ENCODE measurements at regions not wholly inside any gene's neighbourhood (a gene's known extent, or its start where the extent isn't known, plus 50 kb on each side); places are given as distances from the start of the nearest gene placed in this dataset.

DNA sequence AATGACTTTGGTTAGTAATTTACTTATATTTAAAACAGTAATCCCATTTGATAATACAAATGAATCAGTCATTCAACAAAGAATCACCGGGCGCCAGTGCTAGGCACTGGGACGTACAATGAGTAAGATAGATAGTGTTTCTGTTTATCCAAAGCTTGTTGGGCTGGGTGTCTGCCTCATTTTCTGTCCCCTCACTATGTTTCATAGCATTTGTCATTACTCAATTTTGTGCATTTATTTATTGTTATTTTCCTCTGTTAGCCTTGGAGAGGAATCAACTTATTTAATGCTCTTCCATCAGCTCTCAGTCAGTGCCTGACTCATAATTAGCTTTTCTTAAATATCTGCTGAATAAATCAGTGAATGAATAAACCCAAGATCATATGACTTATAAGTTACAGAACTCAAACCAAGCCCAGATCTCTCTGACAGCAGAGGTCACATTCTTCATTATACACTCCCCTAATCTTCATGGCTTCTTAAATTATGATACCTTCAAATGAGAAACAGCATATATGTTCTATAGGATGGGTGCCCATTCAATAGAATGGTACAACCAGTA, 86.2 kb downstream of the TSPAN8 start:
- no peak for DNase-seq (ENCODE audit: low spot score)

DNA sequence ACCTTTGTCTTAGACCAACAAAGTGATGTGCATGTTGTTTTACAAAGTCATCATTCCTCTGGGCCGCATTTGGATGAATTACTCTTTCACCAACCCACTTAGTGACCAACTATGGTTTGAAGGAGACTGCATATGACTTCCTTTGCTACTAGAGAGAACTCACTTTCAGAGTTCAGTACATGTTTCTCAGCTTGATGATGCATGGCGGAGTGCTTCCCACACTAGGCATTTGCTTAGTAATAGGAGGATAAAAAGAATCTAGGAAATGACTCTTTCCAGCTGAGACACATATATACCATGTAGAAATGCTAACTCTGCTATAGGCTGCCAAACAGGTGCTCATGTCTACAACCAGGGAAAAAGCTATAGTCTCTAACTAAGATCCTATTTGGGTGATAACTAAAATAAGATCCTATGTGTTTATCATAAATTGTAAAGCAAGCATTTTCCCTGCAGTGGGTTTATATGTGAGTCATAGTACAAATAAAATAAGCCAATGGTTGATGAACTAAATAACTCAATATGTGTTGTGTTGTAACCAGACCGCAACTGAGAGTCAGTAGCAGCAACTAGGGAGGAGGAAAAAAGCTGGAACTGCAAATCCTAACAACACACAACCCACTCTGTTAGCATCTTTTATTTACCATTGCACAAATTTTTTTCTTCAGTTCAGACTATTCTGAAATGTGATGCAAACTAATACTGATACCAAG, 87.2 kb downstream of the TSPAN8 start:
- no peak for DNase-seq (ENCODE audit: low spot score)

DNA sequence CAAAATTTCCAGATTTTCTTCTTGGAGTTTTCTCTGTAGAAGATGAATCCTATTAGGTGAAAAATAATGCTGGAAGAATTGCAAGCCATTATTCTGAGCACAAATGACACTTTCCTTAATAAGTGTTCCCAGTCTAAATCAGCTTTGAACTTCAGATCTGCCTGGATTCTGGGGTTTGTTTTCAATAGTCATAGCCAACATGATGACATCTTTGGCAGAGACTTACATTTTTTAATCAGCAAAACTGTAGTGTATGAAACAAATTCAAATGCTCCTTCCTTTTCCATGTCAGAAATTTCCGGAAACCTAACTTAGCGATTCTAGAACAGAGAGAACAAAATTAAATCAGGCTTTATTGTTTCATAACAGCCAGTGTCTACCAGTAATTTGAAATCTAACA, 88.5 kb downstream of the TSPAN8 start:
- DNase-seq (ENCODE audit: low spot score): no peak

DNA sequence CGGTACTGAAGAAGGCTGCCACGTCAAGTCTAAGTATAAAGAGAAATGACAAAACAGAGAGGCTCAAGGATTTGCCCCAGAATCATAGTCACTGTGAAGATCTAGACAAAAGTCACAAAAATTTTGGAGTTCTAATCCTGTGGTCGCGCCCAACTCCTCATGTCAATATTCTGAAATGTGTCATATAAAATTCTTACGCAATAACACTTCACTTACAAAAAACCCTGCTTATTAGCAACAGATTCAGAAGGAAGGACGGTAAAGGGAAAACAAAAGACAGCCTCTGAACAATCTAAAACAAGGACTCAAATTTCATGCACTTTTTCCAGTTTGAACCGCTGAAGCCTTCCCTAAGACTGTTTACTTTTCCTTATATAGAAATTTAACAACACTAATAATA, 94.7 kb downstream of the TSPAN8 start:
- no peak for DNase-seq (ENCODE audit: low spot score)

DNA sequence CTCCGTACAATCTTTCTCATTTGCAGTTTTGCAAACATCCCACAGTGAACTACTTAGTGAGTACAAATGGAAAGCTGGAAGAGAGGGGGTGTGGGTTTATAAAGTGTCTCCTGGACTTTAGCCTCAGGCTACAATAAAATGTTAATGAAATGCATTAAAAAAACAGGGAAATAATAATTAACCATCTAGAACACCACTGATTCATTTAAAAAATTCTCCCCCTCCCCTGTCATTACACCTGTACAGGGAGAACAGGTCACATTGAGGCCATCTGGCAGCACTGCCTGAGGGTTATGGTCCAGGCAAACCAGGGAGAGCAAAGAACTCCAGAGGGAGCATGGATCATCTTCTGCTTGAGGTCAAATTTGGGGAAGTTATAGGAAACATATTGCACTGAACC, 96.3 kb downstream of the TSPAN8 start:
- DNase-seq (ENCODE audit: low spot score): peak; percentile 61

DNA sequence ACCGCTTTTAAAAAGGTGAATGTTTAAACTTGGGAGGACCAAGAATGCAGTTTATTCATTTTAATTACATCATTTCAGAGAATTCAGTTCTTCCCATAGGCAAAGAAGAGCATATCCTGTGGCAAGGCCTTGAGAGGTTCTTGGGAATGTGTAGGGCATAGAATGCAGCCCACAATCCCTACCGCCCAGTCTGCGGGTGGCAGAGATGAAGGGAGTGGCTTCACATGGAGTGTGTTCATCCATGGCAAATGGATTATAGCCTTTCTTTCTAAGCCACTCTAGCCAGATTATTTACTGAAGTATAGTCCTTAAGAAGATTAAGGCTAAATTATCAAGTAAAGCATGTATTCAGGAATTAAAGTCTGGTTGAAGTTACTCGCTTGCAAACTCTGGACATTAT, 97.4 kb downstream of the TSPAN8 start:
- no peak for DNase-seq (ENCODE audit: low spot score)

DNA sequence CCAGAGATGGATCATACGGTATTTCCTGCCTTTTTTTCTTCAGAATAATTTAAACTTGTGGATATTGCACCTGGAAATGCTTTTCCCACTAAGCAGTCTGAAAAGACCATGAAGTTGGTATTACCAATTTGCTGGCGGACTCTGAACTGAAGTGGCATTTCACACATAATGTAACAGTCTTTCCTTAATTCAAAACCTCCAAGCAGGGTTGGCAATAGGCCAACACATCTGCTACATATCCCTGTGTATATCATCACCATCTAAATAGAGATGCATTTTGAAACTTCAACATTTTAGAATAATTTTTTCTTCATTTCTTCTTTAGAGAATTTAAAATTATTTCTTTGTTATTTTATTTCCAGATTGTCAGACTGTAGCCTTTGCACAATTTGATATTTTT, 100.5 kb downstream of the TSPAN8 start:
- no peak for DNase-seq (ENCODE audit: low spot score)

DNA sequence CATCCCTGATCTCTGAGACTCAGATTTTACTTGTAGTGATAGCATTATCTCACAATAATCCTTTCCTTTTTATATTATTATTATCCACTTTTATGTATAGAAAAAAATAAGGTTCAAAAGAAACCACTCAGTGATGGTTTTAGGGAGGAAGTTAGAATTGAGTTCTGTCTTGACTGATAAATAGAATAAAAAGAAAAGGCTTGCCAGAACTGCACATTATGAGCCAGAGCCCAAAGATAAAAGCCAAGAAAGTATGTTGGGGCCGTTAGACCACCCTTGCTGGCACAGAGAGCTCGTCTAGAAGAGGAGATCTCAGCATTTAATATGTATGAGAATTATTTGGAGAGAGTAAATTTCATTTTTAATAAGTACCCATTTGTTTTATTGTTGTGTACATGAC, 103.2 kb downstream of the TSPAN8 start:
- DNase-seq (ENCODE audit: low spot score): no peak

DNA sequence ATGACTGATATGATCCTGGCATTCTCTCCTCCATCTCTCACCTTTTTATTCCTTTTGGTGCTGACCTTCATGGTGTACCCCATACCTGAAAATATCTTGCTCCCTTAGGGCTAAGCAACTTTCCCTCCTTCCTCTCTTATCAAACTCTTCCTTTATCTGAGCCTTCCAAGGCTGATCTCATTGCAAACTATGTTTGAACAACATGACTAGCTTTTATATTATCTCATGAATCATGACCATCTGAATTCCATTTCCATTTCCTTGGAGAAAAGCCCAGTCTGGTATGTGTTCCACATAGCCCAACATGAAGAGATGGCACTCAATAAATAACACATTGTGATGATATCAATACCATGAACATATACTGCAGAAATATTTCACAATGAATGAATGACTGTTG, 111.6 kb downstream of the TSPAN8 start:
- peak; percentile 63 for DNase-seq (ENCODE audit: low spot score)

DNA sequence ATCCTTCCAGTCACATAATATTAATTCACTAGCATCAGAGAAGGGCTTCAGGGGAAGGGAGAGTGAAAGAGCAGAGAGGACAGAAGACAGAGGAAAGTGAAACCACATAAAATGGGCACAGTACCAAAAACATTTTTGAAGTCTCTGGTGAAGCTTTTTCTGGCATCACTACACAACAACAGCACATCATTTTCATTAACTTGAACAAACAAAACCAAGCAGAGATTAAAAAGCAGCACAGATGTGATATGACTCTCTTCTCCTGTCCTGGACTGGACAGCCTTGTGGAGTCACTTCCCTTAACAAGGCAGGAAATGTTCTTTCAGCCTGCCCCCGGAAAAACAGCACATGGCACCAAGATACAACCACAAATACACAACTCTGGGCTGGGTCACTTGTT, 112.0 kb downstream of the TSPAN8 start:
- peak; percentile 44 for DNase-seq (ENCODE audit: low spot score)

DNA sequence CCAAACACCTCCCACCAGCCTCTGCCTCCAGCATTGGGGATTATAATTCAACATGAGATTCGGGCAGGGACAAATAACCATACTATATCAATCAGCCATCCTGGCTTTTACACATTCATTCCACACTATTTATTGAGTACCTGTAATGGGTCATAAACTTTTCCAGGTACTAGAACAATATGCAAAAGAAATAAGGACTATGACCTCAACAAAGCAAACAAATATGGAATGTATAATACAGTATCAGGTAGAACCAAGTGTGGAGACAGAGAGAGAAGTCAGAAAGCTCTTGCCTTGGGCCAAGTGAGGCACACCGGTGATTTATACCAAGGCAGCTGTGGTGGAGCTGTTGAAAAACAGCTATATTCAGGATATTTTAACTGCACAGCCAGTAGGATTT, 116.3 kb downstream of the TSPAN8 start:
- DNase-seq (ENCODE audit: low spot score): no peak

DNA sequence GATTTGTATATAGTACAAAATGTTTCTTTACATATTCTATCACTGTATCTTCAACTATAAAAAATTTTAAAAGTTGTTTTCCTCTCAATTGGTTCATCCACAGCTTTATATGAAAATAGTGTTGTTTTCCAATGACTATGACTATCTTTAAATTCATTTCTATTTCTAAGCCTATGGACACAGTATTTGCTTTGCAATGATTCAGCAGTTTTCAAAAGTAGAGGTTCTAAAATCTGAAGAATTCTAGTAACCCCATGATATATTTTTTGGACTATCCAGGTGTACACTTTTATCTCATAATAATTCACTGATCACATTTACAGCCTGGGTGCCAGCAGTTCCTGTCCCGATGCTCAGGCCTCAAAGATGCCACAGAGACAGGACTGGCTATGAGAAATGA, 118.4 kb upstream of the PTPRR start:
- DNase-seq (ENCODE audit: low spot score): no peak

DNA sequence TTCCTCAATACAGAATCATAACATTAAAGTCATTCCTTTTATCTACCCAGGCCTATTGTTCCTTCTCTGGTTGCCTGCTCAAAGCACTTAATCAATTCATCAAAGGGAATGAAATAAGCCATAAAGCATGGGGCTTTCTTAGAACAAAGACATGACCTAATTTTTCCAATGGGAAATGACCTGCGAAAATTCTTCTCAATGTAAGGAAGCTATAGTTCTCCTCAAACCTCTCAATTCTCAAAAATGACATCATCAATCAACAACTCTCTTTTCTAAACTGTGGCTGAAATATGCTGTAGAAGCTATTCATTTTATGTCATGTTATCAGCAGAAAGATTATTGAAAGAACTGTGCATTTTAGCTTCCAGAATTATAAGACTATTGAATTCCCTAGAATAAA, 116.0 kb upstream of the PTPRR start:
- no peak for DNase-seq (ENCODE audit: low spot score)

DNA sequence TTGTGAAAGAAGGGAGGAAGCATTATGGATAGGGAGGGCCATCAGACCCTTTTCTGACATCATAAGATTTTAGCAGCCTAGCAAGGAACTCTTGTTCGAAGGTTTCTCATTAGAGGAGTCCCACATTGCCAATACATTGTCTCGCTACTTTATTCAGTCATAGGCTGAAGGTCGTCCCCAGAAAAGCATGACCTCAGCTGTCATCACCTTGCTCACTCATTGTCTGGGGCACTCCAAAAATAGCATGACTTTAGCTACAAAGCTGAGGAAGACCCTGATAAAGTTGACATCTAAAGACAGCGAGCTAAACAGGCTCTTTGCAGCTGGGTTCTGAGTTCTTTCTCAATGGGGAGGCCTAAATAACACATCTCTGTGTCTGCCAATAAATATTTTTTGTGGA, 112.4 kb upstream of the PTPRR start:
- no peak for DNase-seq (ENCODE audit: low spot score)

DNA sequence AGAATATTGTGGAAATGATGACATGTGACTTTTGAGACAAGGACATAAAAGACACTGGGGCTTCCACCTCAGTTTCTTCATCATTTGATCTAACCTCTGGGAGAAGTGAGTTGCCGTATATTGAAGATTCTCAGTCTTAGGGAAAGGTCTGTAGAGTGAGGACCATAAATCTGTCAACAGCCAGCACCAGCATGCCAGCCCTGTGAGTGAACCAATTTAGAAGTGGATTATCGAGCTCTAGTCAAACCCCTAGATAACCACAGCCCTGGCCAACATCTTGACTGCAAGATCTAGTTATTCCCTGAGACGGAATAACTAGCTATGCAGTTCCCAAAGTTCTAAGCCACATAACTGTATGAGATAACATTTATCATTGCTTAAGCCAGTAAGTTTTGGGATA, 108.8 kb upstream of the PTPRR start:
- no peak for DNase-seq (ENCODE audit: low spot score)

DNA sequence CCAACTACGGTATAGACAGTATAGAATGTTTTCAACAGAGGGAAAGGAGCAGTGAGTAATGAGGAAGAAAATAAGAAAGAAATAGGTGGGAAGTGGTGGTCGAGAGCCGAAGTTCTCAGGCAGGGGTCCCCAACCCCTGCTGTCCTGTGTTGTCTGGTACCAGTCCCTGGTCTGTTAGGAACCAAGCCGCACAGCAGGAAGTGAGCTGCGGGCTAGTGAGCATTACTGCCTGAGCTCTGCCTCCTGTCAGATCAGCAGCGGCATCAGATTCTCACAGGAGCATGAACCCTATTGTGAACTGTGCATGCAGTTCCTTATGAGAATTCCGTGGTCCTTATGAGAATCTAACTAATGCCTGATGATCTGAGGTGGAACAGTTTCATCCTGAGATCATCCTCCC, 107.3 kb upstream of the PTPRR start:
- DNase-seq (ENCODE audit: low spot score): no peak

DNA sequence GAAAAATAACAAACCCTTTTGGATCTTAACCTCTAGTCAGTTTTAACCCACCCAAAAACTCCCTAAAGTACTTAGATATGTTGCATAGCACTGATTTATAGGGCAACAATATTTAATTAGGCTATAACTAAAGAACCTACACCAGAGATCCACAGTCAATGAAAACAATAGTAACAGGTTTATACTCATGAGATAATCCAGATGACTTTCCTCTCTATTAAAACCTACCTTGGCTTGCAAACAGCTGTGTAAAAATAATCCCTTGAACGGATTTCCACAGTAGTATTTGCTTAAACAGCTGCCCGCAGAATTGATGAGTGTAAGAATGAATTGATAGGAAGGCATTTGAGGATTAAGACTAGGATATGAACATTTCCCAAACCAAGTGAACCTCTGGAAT, 104.3 kb upstream of the PTPRR start:
- no peak for DNase-seq (ENCODE audit: low spot score)

DNA sequence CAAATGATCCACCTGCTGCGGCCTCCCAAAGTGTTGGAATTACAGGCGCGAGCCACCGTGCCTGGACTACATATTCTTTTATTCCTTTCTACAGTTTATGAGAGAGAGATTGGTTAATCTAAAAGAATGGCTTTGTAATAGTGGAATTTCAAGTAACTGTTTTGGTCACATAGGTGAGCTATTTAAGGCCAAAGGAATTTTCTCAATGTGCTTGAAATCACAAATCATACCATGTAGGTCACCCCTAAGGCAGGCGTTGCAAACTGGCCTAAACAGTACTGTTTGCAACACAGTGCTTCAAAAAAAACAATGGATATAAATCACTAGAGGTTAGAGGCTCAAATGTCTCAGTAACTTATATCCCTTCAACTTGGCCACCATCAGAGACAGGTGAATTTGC, 103.7 kb upstream of the PTPRR start:
- DNase-seq (ENCODE audit: low spot score): no peak

DNA sequence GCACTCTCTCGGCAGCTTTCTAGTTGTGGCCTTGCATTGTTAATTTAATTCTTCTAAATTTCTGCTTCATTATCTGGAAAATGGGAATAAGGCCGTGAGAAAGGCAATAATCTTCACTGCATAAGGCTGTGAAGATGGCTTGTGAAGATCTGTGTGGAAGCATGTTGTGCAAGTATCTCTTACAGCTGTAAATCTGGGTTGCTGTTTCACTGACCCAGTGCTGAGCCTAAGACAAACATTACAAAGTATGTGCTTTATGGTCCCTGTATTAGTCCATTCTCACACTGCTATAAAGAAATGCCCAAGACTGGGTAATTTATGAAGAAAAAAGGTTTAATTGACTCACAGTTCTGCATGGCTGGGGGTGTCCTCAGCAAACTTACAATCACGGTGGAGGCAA, 101.0 kb upstream of the PTPRR start:
- DNase-seq (ENCODE audit: low spot score): no peak

DNA sequence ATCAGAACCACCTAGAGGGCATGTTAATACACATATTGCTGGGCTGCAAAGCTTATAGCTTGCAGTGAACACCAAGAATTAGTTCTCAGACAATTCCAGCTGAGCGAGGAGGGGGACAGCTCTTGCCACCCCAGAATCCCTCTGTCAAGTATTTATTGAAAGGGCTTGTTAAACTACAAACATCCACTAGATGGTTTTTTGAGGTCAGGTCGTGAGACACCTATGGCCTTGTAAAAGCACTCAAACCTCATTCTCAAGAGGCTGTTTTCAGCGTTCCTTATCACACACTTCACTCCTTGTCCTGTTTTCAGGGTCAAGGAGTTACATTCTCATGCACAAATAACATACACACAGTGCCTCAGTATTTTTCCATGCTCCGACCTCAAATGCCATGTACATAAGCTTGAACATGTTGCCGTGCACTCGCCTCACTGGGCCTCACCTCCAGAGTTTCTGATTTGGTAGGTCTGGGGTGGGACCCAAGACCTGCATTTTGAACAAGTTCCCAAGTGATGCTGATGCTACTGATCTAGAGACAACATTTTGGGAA, 98.8 kb upstream of the PTPRR start:
- DNase-seq (ENCODE audit: low spot score): no peak

DNA sequence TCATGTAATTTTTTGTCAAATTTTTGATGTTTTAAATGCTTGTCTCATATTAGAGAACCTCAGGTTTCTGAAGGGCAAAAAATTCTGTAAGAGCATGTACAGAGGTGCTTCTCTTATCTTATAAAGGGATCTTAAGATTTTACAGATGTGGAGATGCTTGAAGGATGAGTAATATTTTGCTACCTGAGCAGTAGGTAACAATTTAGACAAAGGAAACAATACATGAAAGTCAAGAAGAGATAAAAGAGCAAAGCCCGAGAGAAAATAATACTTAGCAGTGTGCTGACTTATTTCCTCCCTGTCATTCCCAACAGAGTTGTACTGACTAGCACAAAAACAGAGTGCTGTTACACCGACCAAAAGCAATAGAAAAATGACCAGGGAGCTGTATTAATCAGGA, 98.1 kb upstream of the PTPRR start:
- no peak for DNase-seq (ENCODE audit: low spot score)

DNA sequence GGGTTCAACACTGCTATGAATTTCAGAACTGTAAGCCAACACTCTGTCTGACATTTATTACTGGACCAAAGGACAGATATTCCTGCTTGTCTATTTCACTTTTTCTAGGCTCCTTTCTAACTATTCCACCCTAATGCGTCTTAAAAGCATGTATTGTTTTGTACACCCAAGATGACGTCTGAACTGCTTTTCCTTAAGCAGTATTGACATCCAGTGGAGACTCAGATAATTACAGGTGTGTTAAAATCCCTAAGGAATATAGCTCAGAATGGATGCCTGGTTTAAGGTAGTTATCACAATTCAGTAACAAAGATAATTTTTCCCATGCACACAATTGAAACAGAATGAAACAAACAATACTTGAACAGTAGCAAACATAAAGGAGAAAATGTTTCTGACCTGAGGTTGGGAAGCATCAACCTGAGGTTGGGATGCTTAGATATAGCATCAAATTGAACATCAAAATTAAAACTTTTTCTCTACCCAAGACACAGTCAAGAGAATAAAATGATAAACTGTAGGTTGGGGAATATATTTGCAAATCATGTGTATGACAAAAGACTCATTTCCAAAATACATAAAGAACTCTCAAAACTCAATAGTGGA, 93.7 kb upstream of the PTPRR start:
- peak; percentile 70 for DNase-seq (ENCODE audit: low spot score)

DNA sequence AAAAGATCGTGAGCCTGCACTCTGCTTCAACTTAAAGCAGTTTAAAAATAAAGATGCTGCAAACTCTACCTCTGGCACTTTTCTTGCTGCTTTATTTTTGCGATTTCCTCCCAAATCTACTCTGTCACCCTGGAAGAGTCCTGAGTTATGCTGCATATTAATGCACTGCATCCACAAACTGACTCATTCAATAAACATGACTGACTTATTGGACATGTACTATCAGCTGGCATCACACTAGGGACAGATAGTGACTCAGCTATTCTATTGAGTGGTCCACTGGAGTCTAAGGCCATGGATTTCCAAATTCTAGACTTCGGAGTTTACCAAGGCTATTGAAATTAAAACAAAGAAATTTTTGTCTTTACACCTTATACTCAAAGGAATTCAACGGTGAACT, 90.7 kb upstream of the PTPRR start:
- DNase-seq (ENCODE audit: low spot score): no peak

DNA sequence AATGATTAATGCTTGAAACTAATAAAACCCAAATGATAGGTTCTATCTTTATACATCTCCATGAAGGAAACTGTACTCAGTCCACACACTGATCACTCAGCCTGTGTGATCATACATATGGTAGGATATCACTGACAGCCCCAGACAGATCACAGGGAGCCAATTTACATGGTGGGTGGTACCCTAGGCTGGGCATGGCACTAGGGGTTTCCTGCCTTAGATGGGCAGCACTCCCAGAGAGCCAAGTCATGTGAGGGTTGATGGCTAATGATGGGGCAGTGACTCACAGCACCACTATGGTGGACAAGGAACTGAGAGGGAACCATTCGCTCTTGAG, 89.6 kb upstream of the PTPRR start:
- DNase-seq (ENCODE audit: low spot score): no peak
